HL-60 (cell line): ENCODE measurements at regions not wholly inside any gene's neighbourhood (a gene's known extent, or its start where the extent isn't known, plus 50 kb on each side); places are given as distances from the start of the nearest gene placed in this dataset.
A peak's percentile ranks its signal among the peaks of the same experiment; 100 is the strongest.

Experiments
- DNase-seq, 2 experiments: peaks; one replicate each; pipeline ENCODE4 v3.0.0-alpha.2; 2010 to 2020; ENCODE audit warnings: low read depth in 1 of 2, low spot score in 1 of 2
- H3K27ac ChIP-seq: fragments of 250-450 bp; sonication (Bioruptor Pico); replicated peaks from 2 replicates; pipeline ENCODE4 v1.5.1; 2020; ENCODE audit warnings: mild to moderate bottlenecking, moderate library complexity
- H3K27me3 ChIP-seq: fragments of 250-450 bp; sonication (Bioruptor Pico); 2 replicates; pipeline ENCODE4 v1.5.1; 2021; ENCODE audit warnings: mild to moderate bottlenecking, moderate library complexity; ENCODE audit not compliant: insufficient read depth, poor library complexity, severe bottlenecking
- H3K4me3 ChIP-seq: replicated peaks from 2 replicates; pipeline ENCODE4 v1.5.1; 2011; ENCODE audit warnings: mild to moderate bottlenecking, control low read depth, low read length; ENCODE audit not compliant: insufficient read depth
- GABPA ChIP-seq: IDR thresholded peaks from 2 replicates; pipeline ENCODE4 v1.6.1; 2012; ENCODE audit warnings: low read depth
- POLR2AphosphoS5 ChIP-seq: IDR thresholded peaks from 2 replicates; pipeline ENCODE4 v1.6.1; 2012; ENCODE audit warnings: low read depth
- SPI1 ChIP-seq: IDR thresholded peaks from 2 replicates; pipeline ENCODE4 v1.6.1; 2012; ENCODE audit warnings: low read depth, mild to moderate bottlenecking, borderline replicate concordance
- TF ChIP-seq, protein P1 (sequence below): IDR thresholded peaks from one replicate; pipeline ENCODE4 v1.5.1; 2011; ENCODE audit warnings: low read length, control low read depth, inconsistent platforms; ENCODE audit not compliant: insufficient read depth
- TF ChIP-seq, protein P2 (sequence below): IDR thresholded peaks from 2 replicates; pipeline ENCODE4 v1.6.1; 2012; ENCODE audit warnings: low read depth; ENCODE audit not compliant: insufficient replicate concordance

DNA sequence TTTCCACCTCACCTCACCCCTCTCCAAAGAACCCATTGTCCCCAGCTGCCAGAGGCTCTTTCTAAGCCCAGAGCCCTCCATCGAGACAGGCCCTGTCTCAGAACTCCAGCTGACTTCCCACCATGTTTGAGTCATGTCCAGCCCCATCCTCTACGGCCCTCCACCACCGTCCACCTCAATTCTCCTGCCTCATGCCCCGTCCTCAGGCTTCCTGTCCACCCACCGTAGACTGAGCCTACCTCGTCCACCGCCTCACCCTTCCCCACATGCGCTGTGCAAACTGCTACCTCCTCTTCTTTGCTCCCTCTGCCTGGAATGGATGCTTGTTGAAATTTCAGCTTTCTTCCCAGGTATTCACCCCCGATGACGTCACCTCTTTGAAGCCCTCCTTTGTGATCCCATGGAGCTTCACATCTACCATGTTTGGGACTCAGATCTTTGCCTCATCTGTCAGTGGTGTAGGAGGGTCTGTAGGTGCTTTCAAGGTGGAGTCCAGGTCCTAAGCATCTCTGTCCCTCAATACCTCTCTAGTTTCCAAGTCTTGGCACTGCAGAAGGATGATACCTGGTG lies 149.0 kb downstream of the MRM1 start:
- peaks cover 3% of the 10 kb centered on the region for H3K27me3 ChIP-seq
- DNase-seq: no peak
- H3K4me3 ChIP-seq: no peak overlapping the region
- no peak overlapping the region for H3K27ac ChIP-seq
- TF ChIP-seq, protein P1, sequence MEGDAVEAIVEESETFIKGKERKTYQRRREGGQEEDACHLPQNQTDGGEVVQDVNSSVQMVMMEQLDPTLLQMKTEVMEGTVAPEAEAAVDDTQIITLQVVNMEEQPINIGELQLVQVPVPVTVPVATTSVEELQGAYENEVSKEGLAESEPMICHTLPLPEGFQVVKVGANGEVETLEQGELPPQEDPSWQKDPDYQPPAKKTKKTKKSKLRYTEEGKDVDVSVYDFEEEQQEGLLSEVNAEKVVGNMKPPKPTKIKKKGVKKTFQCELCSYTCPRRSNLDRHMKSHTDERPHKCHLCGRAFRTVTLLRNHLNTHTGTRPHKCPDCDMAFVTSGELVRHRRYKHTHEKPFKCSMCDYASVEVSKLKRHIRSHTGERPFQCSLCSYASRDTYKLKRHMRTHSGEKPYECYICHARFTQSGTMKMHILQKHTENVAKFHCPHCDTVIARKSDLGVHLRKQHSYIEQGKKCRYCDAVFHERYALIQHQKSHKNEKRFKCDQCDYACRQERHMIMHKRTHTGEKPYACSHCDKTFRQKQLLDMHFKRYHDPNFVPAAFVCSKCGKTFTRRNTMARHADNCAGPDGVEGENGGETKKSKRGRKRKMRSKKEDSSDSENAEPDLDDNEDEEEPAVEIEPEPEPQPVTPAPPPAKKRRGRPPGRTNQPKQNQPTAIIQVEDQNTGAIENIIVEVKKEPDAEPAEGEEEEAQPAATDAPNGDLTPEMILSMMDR: no peak
- TF ChIP-seq GABPA: no peak
- TF ChIP-seq, protein P2, sequence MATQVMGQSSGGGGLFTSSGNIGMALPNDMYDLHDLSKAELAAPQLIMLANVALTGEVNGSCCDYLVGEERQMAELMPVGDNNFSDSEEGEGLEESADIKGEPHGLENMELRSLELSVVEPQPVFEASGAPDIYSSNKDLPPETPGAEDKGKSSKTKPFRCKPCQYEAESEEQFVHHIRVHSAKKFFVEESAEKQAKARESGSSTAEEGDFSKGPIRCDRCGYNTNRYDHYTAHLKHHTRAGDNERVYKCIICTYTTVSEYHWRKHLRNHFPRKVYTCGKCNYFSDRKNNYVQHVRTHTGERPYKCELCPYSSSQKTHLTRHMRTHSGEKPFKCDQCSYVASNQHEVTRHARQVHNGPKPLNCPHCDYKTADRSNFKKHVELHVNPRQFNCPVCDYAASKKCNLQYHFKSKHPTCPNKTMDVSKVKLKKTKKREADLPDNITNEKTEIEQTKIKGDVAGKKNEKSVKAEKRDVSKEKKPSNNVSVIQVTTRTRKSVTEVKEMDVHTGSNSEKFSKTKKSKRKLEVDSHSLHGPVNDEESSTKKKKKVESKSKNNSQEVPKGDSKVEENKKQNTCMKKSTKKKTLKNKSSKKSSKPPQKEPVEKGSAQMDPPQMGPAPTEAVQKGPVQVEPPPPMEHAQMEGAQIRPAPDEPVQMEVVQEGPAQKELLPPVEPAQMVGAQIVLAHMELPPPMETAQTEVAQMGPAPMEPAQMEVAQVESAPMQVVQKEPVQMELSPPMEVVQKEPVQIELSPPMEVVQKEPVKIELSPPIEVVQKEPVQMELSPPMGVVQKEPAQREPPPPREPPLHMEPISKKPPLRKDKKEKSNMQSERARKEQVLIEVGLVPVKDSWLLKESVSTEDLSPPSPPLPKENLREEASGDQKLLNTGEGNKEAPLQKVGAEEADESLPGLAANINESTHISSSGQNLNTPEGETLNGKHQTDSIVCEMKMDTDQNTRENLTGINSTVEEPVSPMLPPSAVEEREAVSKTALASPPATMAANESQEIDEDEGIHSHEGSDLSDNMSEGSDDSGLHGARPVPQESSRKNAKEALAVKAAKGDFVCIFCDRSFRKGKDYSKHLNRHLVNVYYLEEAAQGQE: no peak
- no peak for TF ChIP-seq SPI1
- no peak for TF ChIP-seq POLR2AphosphoS5

DNA sequence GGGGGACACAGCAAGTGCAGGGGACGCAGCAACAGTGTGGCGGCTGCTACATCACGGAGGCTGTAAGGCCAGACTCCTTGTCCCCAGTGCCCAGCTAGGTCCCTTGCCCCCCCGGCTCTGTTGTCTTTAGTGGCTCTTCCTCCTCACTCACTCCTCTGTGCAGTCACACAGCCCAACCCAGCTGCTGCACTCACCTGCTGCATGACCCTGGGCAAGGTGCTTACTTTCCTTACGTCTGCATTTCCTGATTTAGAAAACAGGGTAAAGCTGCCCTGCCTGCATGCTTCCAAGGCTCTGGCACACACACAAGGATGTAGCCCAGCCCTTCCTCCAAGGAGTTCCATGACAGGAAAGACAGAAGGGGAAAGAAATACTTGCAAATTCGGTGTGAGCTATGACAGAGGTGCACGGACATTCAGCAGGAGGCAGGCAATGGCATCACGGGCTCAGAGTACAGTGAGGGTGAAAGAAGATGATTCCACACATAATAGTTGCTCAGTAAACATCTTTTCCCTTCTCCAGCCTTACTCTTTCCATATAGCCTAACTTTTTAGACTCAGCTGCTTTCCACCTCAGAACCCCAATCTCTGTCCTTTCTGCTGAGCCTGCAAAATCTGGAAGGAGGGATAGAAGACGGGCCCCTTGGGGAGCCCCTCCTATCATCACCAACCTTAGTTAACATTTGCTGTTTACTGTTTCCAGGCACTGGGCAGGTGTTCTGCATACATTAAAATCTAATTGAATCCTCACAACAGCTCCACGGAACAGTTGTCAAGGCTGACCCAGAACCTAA lies 150.9 kb downstream of the MRM1 start:
- no peak for TF ChIP-seq GABPA
- no peak for TF ChIP-seq SPI1
- TF ChIP-seq, protein P1: no peak
- TF ChIP-seq, protein P2: no peak
- TF ChIP-seq POLR2AphosphoS5: no peak
- DNase-seq: no peak
- Histone ChIP-seq H3K4me3 (no peak overlapping the region), H3K27me3 (no peaks in the 10 kb centered on the region), H3K27ac (no peak overlapping the region)

DNA sequence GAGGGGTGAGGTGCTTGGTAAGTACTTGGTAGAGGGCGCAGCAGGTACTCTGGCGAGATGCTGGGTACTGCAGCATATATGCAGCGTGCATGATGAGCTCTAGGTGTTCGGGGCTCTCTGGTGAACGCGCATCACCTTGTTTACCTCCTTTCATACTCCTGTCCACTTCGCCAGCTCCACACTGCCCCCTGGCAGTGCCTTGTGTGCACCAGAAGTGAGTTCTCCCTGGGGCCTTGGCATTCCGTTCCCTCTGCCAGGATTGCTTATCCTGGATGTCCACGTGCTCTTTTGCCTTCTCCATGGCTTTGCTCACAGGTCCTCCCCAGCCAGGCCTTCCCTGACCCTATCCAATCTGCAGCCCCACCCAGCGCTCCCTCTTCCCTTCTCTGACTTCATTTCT lies 154.2 kb downstream of the MRM1 start:
- Histone ChIP-seq H3K27me3 (no peaks in the 10 kb centered on the region), H3K27ac (no peak overlapping the region), H3K4me3 (no peak overlapping the region)
- TF ChIP-seq GABPA: no peak
- no peak for TF ChIP-seq SPI1
- no peak for TF ChIP-seq POLR2AphosphoS5
- TF ChIP-seq, protein P2: no peak
- TF ChIP-seq, protein P1: peak; percentile 11
- DNase-seq: peak in 1 of 2 experiments; percentile 8
